DND-41 (cell line): ENCODE measurements at regions not wholly inside any gene's neighbourhood (a gene's known extent, or its start where the extent isn't known, plus 50 kb on each side); places are given as distances from the start of the nearest gene placed in this dataset.

Source experiments
- ATAC-seq: fragments of 200-7000 bp; cut with Tn5 transposase; 3 replicates; pipeline ENCODE4 v1.9.1; 2021; ENCODE audit warnings: low read depth; ENCODE audit not compliant: insufficient read depth
- DNase-seq: peaks from one replicate; pipeline ENCODE4 v3.0.0-alpha.2; 2020
- H2AFZ ChIP-seq: 2 replicates; pipeline ENCODE4 v1.6.0; 2012; ENCODE audit warnings: low read depth, low read length
- H3K27ac ChIP-seq: 2 replicates; pipeline ENCODE4 v1.5.1; 2012; ENCODE audit warnings: low read length, inconsistent platforms
- H3K27me3 ChIP-seq: fragments of 200-600 bp; sonication (generic); 2 replicates; pipeline ENCODE4 v1.6.0; 2012; ENCODE audit warnings: low read length, mild to moderate bottlenecking, inconsistent platforms; ENCODE audit not compliant: insufficient read depth, poor library complexity
- H3K36me3 ChIP-seq: 2 replicates; pipeline ENCODE4 v1.5.1; 2012; ENCODE audit warnings: low read length, inconsistent platforms; ENCODE audit not compliant: insufficient read depth
- H3K4me1 ChIP-seq: 2 replicates; pipeline ENCODE4 v1.5.1; 2012; ENCODE audit warnings: mild to moderate bottlenecking, low read length; ENCODE audit not compliant: insufficient read depth
- H3K4me2 ChIP-seq: 2 replicates; pipeline ENCODE4 v1.6.0; 2012; ENCODE audit warnings: mild to moderate bottlenecking, moderate library complexity, low read length, inconsistent platforms; ENCODE audit not compliant: insufficient read depth
- H3K4me3 ChIP-seq, 2 experiments: fragments of 200-600 bp in 1 of 2; shearing (Covaris generic) in 1 of 2; 2 replicates each; pipeline ENCODE4 v1.5.1; 2012 to 2016; ENCODE audit warnings: inconsistent platforms in 2 of 2, low read length in 2 of 2, mild to moderate bottlenecking in 2 of 2, low read depth in 1 of 2, moderate library complexity in 1 of 2
- H3K79me2 ChIP-seq: 2 replicates; pipeline ENCODE4 v1.6.0; 2012; ENCODE audit warnings: low read length, inconsistent platforms; ENCODE audit not compliant: insufficient read depth
- H3K9ac ChIP-seq: 2 replicates; pipeline ENCODE4 v1.6.0; 2012; ENCODE audit warnings: low read depth, mild to moderate bottlenecking, inconsistent platforms, low read length, moderate library complexity
- H3K9me3 ChIP-seq: 2 replicates; pipeline ENCODE4 v1.5.1; 2012; ENCODE audit warnings: low read length, moderate library complexity, mild to moderate bottlenecking, inconsistent platforms; ENCODE audit not compliant: insufficient read depth, severe bottlenecking
- H4K20me1 ChIP-seq: 2 replicates; pipeline ENCODE4 v1.6.0; 2012; ENCODE audit warnings: low read length; ENCODE audit not compliant: insufficient read depth
- EZH2 ChIP-seq: IDR thresholded peaks from 3 replicates; pipeline ENCODE4 v1.6.1; 2012; ENCODE audit warnings: borderline replicate concordance, low read depth, mild to moderate bottlenecking, moderate library complexity, low read length, inconsistent platforms; ENCODE audit not compliant: severe bottlenecking
- TF ChIP-seq, protein P1 (sequence below): IDR thresholded peaks from 2 replicates; pipeline ENCODE4 v1.5.1; 2012; ENCODE audit warnings: borderline replicate concordance, low read length, moderate library complexity, mild to moderate bottlenecking; ENCODE audit not compliant: poor library complexity, severe bottlenecking; ENCODE audit errors: extremely low read depth

DNA sequence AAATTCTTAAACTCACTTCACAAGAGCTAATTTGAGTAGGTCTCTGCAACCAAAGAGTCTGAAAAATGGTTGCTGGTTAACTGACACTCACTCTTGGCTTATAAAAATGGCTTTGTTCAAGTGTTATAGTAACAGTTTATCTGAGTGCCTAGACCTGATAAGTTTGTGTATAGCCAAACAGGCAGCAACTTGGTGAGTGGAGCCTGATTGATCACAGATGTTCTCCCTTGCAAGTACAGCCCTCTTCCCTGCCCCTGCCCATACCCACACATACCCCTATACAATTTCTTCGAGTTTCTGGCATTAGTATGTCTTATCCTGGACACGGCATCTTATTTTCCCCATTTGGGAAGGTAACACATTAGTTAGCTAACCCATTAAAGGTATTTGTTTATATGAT lies 149.5 kb downstream of the SLC16A9 start:
- TF ChIP-seq, protein P1, sequence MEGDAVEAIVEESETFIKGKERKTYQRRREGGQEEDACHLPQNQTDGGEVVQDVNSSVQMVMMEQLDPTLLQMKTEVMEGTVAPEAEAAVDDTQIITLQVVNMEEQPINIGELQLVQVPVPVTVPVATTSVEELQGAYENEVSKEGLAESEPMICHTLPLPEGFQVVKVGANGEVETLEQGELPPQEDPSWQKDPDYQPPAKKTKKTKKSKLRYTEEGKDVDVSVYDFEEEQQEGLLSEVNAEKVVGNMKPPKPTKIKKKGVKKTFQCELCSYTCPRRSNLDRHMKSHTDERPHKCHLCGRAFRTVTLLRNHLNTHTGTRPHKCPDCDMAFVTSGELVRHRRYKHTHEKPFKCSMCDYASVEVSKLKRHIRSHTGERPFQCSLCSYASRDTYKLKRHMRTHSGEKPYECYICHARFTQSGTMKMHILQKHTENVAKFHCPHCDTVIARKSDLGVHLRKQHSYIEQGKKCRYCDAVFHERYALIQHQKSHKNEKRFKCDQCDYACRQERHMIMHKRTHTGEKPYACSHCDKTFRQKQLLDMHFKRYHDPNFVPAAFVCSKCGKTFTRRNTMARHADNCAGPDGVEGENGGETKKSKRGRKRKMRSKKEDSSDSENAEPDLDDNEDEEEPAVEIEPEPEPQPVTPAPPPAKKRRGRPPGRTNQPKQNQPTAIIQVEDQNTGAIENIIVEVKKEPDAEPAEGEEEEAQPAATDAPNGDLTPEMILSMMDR: no peak
- no peak for TF ChIP-seq EZH2
- no peaks in the 10 kb centered on the region for H4K20me1 ChIP-seq
- ATAC-seq (no peak), DNase-seq (no peak)
- no peak overlapping the region for H3K27ac ChIP-seq
- H3K36me3 ChIP-seq: no peaks in the 10 kb centered on the region
- no peak overlapping the region for H3K4me3 ChIP-seq
- H3K4me2 ChIP-seq: no peak overlapping the region
- H3K27me3 ChIP-seq: no peaks in the 10 kb centered on the region
- no peaks in the 10 kb centered on the region for H3K4me1 ChIP-seq
- no peaks in the 10 kb centered on the region for H3K79me2 ChIP-seq
- no peak overlapping the region for H2AFZ ChIP-seq
- no peaks in the 10 kb centered on the region for H3K9me3 ChIP-seq
- no peak overlapping the region for H3K9ac ChIP-seq

DNA sequence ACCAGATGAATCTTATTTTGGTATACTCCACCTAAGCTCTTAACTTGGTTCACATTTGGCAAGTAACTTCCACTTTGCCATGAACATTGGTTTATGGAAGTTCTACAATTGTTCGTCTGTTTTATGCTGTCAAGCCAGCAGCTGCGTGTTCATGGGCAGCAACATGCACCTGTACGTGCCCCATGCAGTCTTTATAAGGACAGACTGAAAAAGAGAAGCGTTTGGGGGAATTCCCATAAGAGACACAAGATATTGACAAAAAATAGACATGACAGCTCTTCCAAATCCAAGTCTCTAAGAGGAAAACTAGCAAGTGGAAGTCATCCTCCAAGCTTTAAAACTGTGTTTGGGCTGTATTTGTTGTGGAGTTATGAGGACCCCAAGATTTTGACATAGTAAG lies 151.6 kb downstream of the SLC16A9 start:
- Histone ChIP-seq H3K4me3 (no peak overlapping the region), H3K79me2 (no peaks in the 10 kb centered on the region), H3K27ac (no peak overlapping the region), H3K36me3 (no peaks in the 10 kb centered on the region), H3K4me2 (no peak overlapping the region), H2AFZ (no peak overlapping the region), H3K4me1 (no peaks in the 10 kb centered on the region), H4K20me1 (no peaks in the 10 kb centered on the region), H3K27me3 (no peaks in the 10 kb centered on the region), H3K9ac (no peak overlapping the region), H3K9me3 (no peaks in the 10 kb centered on the region)
- TF ChIP-seq EZH2: no peak
- TF ChIP-seq, protein P1: no peak
- DNase-seq (no peak), ATAC-seq (no peak)

DNA sequence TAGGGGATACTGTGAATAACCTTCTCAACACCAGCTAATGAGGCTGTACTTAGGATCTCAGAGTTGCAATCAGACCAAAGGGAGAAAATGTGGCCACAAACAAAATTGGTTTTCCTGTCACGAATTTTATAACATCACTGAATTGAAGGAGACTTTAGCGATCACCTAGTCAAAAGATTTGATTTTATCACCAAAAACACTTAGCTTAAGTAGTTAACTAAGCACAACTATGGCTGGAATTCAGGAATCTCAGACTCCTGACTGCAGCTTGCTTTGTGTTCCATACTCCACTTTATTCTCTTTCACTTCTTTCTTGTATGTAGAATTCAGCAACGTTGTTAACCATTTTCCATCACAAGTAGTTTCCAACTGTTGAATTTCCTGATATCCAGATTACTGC lies 152.0 kb downstream of the SLC16A9 start:
- Histone ChIP-seq H3K4me1 (no peaks in the 10 kb centered on the region), H4K20me1 (no peaks in the 10 kb centered on the region), H3K9ac (no peak overlapping the region), H3K27ac (no peak overlapping the region), H3K36me3 (no peaks in the 10 kb centered on the region), H3K4me2 (no peak overlapping the region), H3K9me3 (no peaks in the 10 kb centered on the region), H3K27me3 (no peaks in the 10 kb centered on the region), H3K79me2 (no peaks in the 10 kb centered on the region), H2AFZ (no peak overlapping the region), H3K4me3 (no peak overlapping the region)
- ATAC-seq (no peak), DNase-seq (no peak)
- TF ChIP-seq, protein P1: no peak

DNA sequence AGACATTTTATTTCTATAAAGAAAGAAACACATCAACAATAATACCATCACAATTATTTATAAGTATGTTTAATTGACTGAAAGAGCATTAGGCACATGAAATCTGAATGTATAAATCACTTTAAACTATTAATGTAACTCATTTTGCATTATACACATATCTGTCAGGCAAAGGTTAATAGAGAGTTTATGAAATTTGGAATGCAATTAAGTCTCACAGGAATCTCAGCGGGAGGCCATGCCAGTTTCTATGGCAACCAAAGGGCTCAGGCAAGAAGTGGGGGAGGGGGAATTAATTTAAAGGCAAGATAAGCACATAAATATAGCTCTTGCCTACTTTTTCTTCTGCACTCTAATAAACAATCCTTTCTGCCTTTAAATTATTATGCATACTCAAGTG lies 152.6 kb downstream of the SLC16A9 start:
- Histone ChIP-seq H3K4me1 (no peaks in the 10 kb centered on the region), H3K4me3 (no peak overlapping the region), H3K27me3 (no peaks in the 10 kb centered on the region), H3K27ac (no peak overlapping the region), H3K36me3 (no peaks in the 10 kb centered on the region), H3K4me2 (no peak overlapping the region), H2AFZ (no peak overlapping the region), H3K79me2 (no peaks in the 10 kb centered on the region), H3K9ac (no peak overlapping the region), H4K20me1 (no peaks in the 10 kb centered on the region), H3K9me3 (no peaks in the 10 kb centered on the region)
- no peak for TF ChIP-seq EZH2
- TF ChIP-seq, protein P1: no peak
- no peak for DNase-seq
- ATAC-seq: no peak
